Lower lobe of right lung (tissue), 2 donors: ENCODE measurements at regions not wholly inside any gene's neighbourhood (a gene's known extent, or its start where the extent isn't known, plus 50 kb on each side); places are given as distances from the start of the nearest gene placed in this dataset.

Experiments
- ATAC-seq, 2 donors: fragments of 200-7000 bp; cut with Tn5 transposase; one replicate each; pipeline ENCODE4 v1.9.1; 2020 to 2022; ENCODE audit warnings: mild to moderate bottlenecking in 2 of 2, moderate library complexity in 2 of 2
- DNase-seq: peaks from one replicate; pipeline ENCODE4 v3.0.0-alpha.2; 2020
- H3K27ac ChIP-seq: fragments of 200-600 bp; one replicate; pipeline ENCODE4 v1.8.0; 2022
- H3K27me3 ChIP-seq: fragments of 200-600 bp; one replicate; pipeline ENCODE4 v1.8.0; 2022; ENCODE audit warnings: low read depth
- H3K36me3 ChIP-seq: fragments of 200-600 bp; one replicate; pipeline ENCODE4 v1.8.0; 2022; ENCODE audit warnings: mild to moderate bottlenecking
- H3K4me1 ChIP-seq: fragments of 200-600 bp; one replicate; pipeline ENCODE4 v1.8.0; 2022
- H3K4me3 ChIP-seq: fragments of 200-600 bp; one replicate; pipeline ENCODE4 v1.8.0; 2022; ENCODE audit warnings: mild to moderate bottlenecking
- H3K9me3 ChIP-seq: fragments of 200-600 bp; one replicate; pipeline ENCODE4 v1.8.0; 2022
- CTCF ChIP-seq: fragments of 200-600 bp; IDR thresholded peaks from one replicate; pipeline ENCODE4 v1.8.0; 2022; ENCODE audit warnings: antibody characterized with exemption, mild to moderate bottlenecking
- intact Hi-C: fragments of 100-400 bp; cut with DNase I; formaldehyde crosslinking; loops from one replicate; pipeline ENCODE4 v1.11.0; 2022
- donor health status: DM: no; HTN: yes; CAD: no; lungs with severe emphysema.

GRCh38 chr1:98277118-98277517, 356.3 kb upstream of the DPYD start:
- no peak for TF ChIP-seq CTCF
- intact Hi-C loops, result no loop called here
- no peak overlapping the region for H3K27ac ChIP-seq
- H3K9me3 ChIP-seq, result no peaks in the 10 kb centered on the region
- ATAC-seq (no peak), DNase-seq (no peak)
- no peak overlapping the region for H3K4me3 ChIP-seq
- no peaks in the 10 kb centered on the region for H3K27me3 ChIP-seq
- no peaks in the 10 kb centered on the region for H3K36me3 ChIP-seq
- H3K4me1 ChIP-seq, result no peaks in the 10 kb centered on the region

GRCh38 chr1:98276514-98276913, 355.7 kb upstream of the DPYD start:
- Histone ChIP-seq H3K9me3 (no peaks in the 10 kb centered on the region), H3K27ac (no peak overlapping the region), H3K4me3 (no peak overlapping the region), H3K36me3 (no peaks in the 10 kb centered on the region), H3K27me3 (no peaks in the 10 kb centered on the region), H3K4me1 (no peaks in the 10 kb centered on the region)
- ATAC-seq, result no peak
- no peak for DNase-seq
- intact Hi-C loops, result no loop called here
- no peak for TF ChIP-seq CTCF

- no peak overlapping the region for H3K4me3 ChIP-seq
- intact Hi-C loops, result no loop called here
- TF ChIP-seq CTCF, result no peak
- DNase-seq, result no peak
- H3K4me1 ChIP-seq, result no peaks in the 10 kb centered on the region
- no peak for ATAC-seq
- H3K27ac ChIP-seq, result no peak overlapping the region
- H3K9me3 ChIP-seq, result no peaks in the 10 kb centered on the region
- no peaks in the 10 kb centered on the region for H3K36me3 ChIP-seq
- H3K27me3 ChIP-seq, result no peaks in the 10 kb centered on the region
These were observed 347.5 kb upstream of the DPYD start for GRCh38 chr1:98268316-98268715.

GRCh38 chr1:98267423-98267822, 346.6 kb upstream of the DPYD start:
- intact Hi-C loops, result no loop called here
- no peak overlapping the region for H3K4me3 ChIP-seq
- H3K4me1 ChIP-seq, result no peaks in the 10 kb centered on the region
- no peaks in the 10 kb centered on the region for H3K36me3 ChIP-seq
- DNase-seq, result no peak
- no peaks in the 10 kb centered on the region for H3K9me3 ChIP-seq
- TF ChIP-seq CTCF, result no peak
- no peaks in the 10 kb centered on the region for H3K27me3 ChIP-seq
- H3K27ac ChIP-seq, result no peak overlapping the region
- no peak for ATAC-seq

- intact Hi-C loops, result no loop called here
- no peaks in the 10 kb centered on the region for H3K27me3 ChIP-seq
- ATAC-seq, result no peak
- no peaks in the 10 kb centered on the region for H3K9me3 ChIP-seq
- no peak overlapping the region for H3K4me3 ChIP-seq
- H3K27ac ChIP-seq, result no peak overlapping the region
- TF ChIP-seq CTCF, result no peak
- no peak for DNase-seq
- H3K36me3 ChIP-seq, result no peaks in the 10 kb centered on the region
- H3K4me1 ChIP-seq, result no peaks in the 10 kb centered on the region
These were observed 343.9 kb upstream of the DPYD start for GRCh38 chr1:98264727-98265126.

GRCh38 chr1:98260839-98261238, 340.0 kb upstream of the DPYD start:
- Histone ChIP-seq H3K4me1 (no peaks in the 10 kb centered on the region), H3K27ac (no peak overlapping the region), H3K9me3 (no peaks in the 10 kb centered on the region), H3K36me3 (no peaks in the 10 kb centered on the region), H3K4me3 (no peak overlapping the region), H3K27me3 (no peaks in the 10 kb centered on the region)
- intact Hi-C loops, result no loop called here
- TF ChIP-seq CTCF, result no peak
- ATAC-seq (no peak), DNase-seq (no peak)
